ENCODE measurements at regions not wholly inside any gene's neighbourhood (a gene's known extent, or its start where the extent isn't known, plus 50 kb on each side); places are given as distances from the start of the nearest gene placed in this dataset.

DNA sequence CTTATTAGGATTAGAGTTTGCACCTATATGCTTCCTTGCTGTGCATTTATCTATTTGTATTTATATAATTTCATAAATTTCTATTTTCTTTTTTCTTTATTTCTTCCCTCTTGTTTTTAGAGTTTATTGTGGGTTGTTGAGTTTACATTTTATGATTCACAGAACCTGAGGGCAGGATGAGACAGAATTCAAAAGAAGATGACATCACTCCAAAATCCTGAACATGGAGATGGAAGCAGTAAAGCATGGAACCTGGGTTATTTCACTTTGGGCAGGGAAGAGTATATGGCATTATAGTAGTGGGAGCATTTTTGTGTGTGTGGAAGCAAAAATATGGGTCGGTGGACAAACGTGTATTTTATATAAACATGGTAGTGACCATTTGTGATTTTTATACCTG is 157.5 kb downstream of the RFX6 start:
- Histone ChIP-seq H3K27ac (ENCODE audit: extremely low read depth, low read depth, low read length) (no peak overlapping the region), H3K27me3 (ENCODE audit: control insufficient read depth in 2 of 2, insufficient read depth in 2 of 2, low read length in 2 of 2) (no peaks in the 10 kb centered on the region), H3K4me2 (ENCODE audit: insufficient read depth, low read length) (no peak overlapping the region), H3K9me1 (ENCODE audit: control insufficient read depth, insufficient read depth, low read length) (no peaks in the 10 kb centered on the region), H3K9ac (ENCODE audit: insufficient read depth in 1 of 2, low read depth in 2 of 2, low read length in 2 of 2) (no peak overlapping the region), H3K4me3 (no peak overlapping the region), H4K20me1 (replicated peaks; ENCODE audit: control insufficient read depth, insufficient read depth, low read length) (no peaks in the 10 kb centered on the region), H3K79me2 (ENCODE audit: control insufficient read depth, insufficient read depth, low read length) (no peaks in the 10 kb centered on the region), H3K9me3 (replicated peaks; ENCODE audit: control insufficient read depth, insufficient read depth, low read depth, low read length) (no peaks in the 10 kb centered on the region), H3K36me3 (ENCODE audit: control insufficient read depth, insufficient read depth, low read length) (no peaks in the 10 kb centered on the region), H3K4me1 (replicated peaks in 1 of 2; ENCODE audit: control insufficient read depth in 2 of 2, insufficient read depth in 2 of 2, low read length in 2 of 2) (no peaks in the 10 kb centered on the region), H2AFZ (ENCODE audit: low read depth, low read length) (no peak overlapping the region)
- CTCF ChIA-PET (ENCODE audit: low intra/inter-chr PET ratio), result no interaction called here
- in situ Hi-C loops (cut with MboI), result no loop called here
- no TSS peak for BruUV-seq (replicated peaks)
- no peak for FAIRE-seq
- POLR2A ChIA-PET, result no interaction called here
- WGBS (ENCODE audit: insufficient coverage, low coverage, missing lambda C conversion rate), result 0% methylated on average over 2 of the region's 2 CpGs
- no peak for ATAC-seq
- intact Hi-C loops (cut with micrococcal nuclease), result no loop called here
- DNase-seq (ENCODE audit: extremely low read depth in 1 of 4, low spot score in 3 of 4), result no peak
- no peak for TF ChIP-seq DIDO1 (tag; IDR thresholded peaks at IDR 0.05; ENCODE audit: low read depth)
- no peak for TF ChIP-seq TAF1 (IDR thresholded peaks at IDR 0.05; ENCODE audit: control insufficient read depth, extremely low read depth, insufficient read depth, low read length, severe bottlenecking)
- TF ChIP-seq, protein P1, sequence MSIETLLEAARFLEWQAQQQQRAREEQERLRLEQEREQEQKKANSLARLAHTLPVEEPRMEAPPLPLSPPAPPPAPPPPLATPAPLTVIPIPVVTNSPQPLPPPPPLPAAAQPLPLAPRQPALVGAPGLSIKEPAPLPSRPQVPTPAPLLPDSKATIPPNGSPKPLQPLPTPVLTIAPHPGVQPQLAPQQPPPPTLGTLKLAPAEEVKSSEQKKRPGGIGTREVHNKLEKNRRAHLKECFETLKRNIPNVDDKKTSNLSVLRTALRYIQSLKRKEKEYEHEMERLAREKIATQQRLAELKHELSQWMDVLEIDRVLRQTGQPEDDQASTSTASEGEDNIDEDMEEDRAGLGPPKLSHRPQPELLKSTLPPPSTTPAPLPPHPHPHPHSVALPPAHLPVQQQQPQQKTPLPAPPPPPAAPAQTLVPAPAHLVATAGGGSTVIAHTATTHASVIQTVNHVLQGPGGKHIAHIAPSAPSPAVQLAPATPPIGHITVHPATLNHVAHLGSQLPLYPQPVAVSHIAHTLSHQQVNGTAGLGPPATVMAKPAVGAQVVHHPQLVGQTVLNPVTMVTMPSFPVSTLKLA (conservative IDR thresholded peaks at IDR 0.05), result no peak
- TF ChIP-seq SRSF9 (IDR thresholded peaks at IDR 0.05; ENCODE audit: borderline replicate concordance, low read depth, low read length), result no peak
- TF ChIP-seq SP1 (CRISPR knock-in tag; IDR thresholded peaks at IDR 0.05), result no peak
- TF ChIP-seq SAFB (IDR thresholded peaks at IDR 0.05; ENCODE audit: borderline replicate concordance, low read depth, low read length), result no peak
- no peak for TF ChIP-seq POU5F1 (IDR thresholded peaks at IDR 0.05; ENCODE audit: borderline replicate concordance, low read depth, low read length, partially characterized antibody)
- TF ChIP-seq, protein P2, sequence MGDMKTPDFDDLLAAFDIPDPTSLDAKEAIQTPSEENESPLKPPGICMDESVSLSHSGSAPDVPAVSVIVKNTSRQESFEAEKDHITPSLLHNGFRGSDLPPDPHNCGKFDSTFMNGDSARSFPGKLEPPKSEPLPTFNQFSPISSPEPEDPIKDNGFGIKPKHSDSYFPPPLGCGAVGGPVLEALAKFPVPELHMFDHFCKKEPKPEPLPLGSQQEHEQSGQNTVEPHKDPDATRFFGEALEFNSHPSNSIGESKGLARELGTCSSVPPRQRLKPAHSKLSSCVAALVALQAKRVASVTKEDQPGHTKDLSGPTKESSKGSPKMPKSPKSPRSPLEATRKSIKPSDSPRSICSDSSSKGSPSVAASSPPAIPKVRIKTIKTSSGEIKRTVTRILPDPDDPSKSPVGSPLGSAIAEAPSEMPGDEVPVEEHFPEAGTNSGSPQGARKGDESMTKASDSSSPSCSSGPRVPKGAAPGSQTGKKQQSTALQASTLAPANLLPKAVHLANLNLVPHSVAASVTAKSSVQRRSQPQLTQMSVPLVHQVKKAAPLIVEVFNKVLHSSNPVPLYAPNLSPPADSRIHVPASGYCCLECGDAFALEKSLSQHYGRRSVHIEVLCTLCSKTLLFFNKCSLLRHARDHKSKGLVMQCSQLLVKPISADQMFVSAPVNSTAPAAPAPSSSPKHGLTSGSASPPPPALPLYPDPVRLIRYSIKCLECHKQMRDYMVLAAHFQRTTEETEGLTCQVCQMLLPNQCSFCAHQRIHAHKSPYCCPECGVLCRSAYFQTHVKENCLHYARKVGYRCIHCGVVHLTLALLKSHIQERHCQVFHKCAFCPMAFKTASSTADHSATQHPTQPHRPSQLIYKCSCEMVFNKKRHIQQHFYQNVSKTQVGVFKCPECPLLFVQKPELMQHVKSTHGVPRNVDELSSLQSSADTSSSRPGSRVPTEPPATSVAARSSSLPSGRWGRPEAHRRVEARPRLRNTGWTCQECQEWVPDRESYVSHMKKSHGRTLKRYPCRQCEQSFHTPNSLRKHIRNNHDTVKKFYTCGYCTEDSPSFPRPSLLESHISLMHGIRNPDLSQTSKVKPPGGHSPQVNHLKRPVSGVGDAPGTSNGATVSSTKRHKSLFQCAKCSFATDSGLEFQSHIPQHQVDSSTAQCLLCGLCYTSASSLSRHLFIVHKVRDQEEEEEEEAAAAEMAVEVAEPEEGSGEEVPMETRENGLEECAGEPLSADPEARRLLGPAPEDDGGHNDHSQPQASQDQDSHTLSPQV (IDR thresholded peaks at IDR 0.05), result no peak
- no peak for TF ChIP-seq PTTG1 (tag; IDR thresholded peaks at IDR 0.05; ENCODE audit: low read depth)
- no peak for TF ChIP-seq TEAD4 (IDR thresholded peaks at IDR 0.05; ENCODE audit: low read length)
- TF ChIP-seq TEAD4 (CRISPR knock-in tag; IDR thresholded peaks at IDR 0.05; ENCODE audit: borderline replicate concordance), result no peak
- TF ChIP-seq BDP1 (IDR thresholded peaks at IDR 0.05; ENCODE audit: insufficient read depth, insufficient read length), result no peak
- TF ChIP-seq, protein P3, sequence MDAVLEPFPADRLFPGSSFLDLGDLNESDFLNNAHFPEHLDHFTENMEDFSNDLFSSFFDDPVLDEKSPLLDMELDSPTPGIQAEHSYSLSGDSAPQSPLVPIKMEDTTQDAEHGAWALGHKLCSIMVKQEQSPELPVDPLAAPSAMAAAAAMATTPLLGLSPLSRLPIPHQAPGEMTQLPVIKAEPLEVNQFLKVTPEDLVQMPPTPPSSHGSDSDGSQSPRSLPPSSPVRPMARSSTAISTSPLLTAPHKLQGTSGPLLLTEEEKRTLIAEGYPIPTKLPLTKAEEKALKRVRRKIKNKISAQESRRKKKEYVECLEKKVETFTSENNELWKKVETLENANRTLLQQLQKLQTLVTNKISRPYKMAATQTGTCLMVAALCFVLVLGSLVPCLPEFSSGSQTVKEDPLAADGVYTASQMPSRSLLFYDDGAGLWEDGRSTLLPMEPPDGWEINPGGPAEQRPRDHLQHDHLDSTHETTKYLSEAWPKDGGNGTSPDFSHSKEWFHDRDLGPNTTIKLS (IDR thresholded peaks at IDR 0.05; ENCODE audit: borderline replicate concordance, low read depth), result no peak
- TF ChIP-seq, protein P4, sequence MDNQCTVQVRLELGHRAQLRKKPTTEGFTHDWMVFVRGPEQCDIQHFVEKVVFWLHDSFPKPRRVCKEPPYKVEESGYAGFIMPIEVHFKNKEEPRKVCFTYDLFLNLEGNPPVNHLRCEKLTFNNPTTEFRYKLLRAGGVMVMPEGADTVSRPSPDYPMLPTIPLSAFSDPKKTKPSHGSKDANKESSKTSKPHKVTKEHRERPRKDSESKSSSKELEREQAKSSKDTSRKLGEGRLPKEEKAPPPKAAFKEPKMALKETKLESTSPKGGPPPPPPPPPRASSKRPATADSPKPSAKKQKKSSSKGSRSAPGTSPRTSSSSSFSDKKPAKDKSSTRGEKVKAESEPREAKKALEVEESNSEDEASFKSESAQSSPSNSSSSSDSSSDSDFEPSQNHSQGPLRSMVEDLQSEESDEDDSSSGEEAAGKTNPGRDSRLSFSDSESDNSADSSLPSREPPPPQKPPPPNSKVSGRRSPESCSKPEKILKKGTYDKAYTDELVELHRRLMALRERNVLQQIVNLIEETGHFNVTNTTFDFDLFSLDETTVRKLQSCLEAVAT (IDR thresholded peaks at IDR 0.05), result no peak
- no peak for TF ChIP-seq EHMT2 (IDR thresholded peaks at IDR 0.05)
- TF ChIP-seq HDAC2 (IDR thresholded peaks at IDR 0.05), result no peak
